Right lobe of liver (tissue), 4 donors: ENCODE measurements at regions not wholly inside any gene's neighbourhood (a gene's known extent, or its start where the extent isn't known, plus 50 kb on each side); places are given as distances from the start of the nearest gene placed in this dataset.

ENCODE experiments used
- POLR2A ChIP-seq: fragments of 450-650 bp; IDR thresholded peaks from one replicate; pipeline ENCODE4 v1.6.1; 2017; ENCODE audit warnings: antibody characterized with exemption, mild to moderate bottlenecking
- TF ChIP-seq, protein P1 (sequence below), 4 donors: fragments of 200-600 bp in 3 of 4; fragments of 450-650 bp in 1 of 4; IDR thresholded peaks; one replicate each; pipeline versions ENCODE4 v1.5.1 to v1.8.0; 2016 to 2022; ENCODE audit warnings: antibody characterized with exemption in 4 of 4, mild to moderate bottlenecking in 2 of 4
- donor health status: DM: no; HTN: no; CAD: no.
- donor health status: DM: no; HTN: no; CAD: no.
- donor health status: DM: no; HTN: yes; CAD: no.

DNA sequence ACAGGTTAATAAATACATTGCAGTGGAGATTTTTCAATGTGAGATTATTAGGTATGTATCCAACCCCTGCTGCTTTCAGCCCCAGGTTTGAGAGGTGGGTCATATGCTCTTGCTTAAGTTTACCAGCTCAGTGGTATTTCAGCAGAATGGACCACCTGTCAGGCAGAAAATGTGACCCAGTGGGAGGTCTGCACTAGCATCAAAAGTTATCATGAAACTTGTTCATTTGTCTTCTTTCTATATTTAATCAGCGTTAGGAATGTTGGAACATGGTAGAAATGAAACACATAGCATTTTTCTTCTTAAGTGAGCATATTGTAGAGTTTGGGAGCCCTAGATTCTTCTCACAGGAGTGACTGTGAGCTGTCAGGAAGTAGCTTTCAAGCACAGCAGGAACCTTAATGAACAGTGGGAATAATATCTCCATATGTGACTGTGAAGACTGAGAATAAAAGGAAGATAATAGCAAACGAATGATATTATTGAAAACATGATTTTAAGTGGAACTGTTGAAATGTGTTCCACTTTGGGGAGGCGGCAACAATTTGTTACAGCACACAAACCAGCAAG lies 596.9 kb upstream of the CDH6 start:
- TF ChIP-seq POLR2A = no peak
- TF ChIP-seq, protein P1, sequence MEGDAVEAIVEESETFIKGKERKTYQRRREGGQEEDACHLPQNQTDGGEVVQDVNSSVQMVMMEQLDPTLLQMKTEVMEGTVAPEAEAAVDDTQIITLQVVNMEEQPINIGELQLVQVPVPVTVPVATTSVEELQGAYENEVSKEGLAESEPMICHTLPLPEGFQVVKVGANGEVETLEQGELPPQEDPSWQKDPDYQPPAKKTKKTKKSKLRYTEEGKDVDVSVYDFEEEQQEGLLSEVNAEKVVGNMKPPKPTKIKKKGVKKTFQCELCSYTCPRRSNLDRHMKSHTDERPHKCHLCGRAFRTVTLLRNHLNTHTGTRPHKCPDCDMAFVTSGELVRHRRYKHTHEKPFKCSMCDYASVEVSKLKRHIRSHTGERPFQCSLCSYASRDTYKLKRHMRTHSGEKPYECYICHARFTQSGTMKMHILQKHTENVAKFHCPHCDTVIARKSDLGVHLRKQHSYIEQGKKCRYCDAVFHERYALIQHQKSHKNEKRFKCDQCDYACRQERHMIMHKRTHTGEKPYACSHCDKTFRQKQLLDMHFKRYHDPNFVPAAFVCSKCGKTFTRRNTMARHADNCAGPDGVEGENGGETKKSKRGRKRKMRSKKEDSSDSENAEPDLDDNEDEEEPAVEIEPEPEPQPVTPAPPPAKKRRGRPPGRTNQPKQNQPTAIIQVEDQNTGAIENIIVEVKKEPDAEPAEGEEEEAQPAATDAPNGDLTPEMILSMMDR (IDR thresholded peaks at IDR 0.05) = no peak
